Panc1 (cell line): ENCODE measurements at regions not wholly inside any gene's neighbourhood (a gene's known extent, or its start where the extent isn't known, plus 50 kb on each side); places are given as distances from the start of the nearest gene placed in this dataset.

Source experiments
- ATAC-seq: fragments of 200-7000 bp; cut with Tn5 transposase; 2 replicates; pipeline ENCODE4 v1.9.1; 2020; ENCODE audit warnings: mild to moderate bottlenecking, moderate library complexity
- BruUV-seq: library from RNA; stranded (reverse); fragments of 400-500 nt; replicated peaks from 2 replicates; lab custom pipeline; 2021; lab: Mats Ljungman, UMichigan
- CTCF ChIA-PET: fragments of 300-600 bp; sonication (Branson Sonifier 250); formaldehyde crosslinking; loops from one replicate; lab custom pipeline; 2022; ENCODE audit warnings: antibody characterized with exemption; lab: Charles Lee
- POLR2A ChIA-PET: fragments of 300-600 bp; sonication (Branson Sonifier 250); formaldehyde crosslinking; loops from one replicate; lab custom pipeline; 2022; ENCODE audit warnings: antibody characterized with exemption; lab: Charles Lee
- DNase-seq: peaks from one replicate; pipeline ENCODE4 v3.0.0-alpha.2; 2010; ENCODE audit warnings: low read depth, low spot score
- H3K27ac ChIP-seq: 2 replicates; pipeline ENCODE4 v1.5.1; 2011; ENCODE audit warnings: mild to moderate bottlenecking, low read length, inconsistent platforms
- H3K27me3 ChIP-seq: fragments of 200-500 bp; sonication (Bioruptor generic); 2 replicates; pipeline ENCODE4 v1.6.0; 2014; ENCODE audit warnings: low read length, inconsistent platforms; ENCODE audit not compliant: control insufficient read depth, insufficient read depth
- H3K36me3 ChIP-seq: fragments of 200-500 bp; sonication (Bioruptor generic); 2 replicates; pipeline ENCODE4 v1.5.1; 2014; ENCODE audit warnings: inconsistent platforms, mild to moderate bottlenecking, low read length, moderate library complexity; ENCODE audit not compliant: control insufficient read depth, insufficient read depth
- H3K4me1 ChIP-seq: 2 replicates; pipeline ENCODE4 v1.5.1; 2011; ENCODE audit warnings: inconsistent platforms, mild to moderate bottlenecking, low read length, moderate library complexity; ENCODE audit not compliant: control insufficient read depth, insufficient read depth
- H3K4me3 ChIP-seq, 2 experiments: 2 replicates each; pipeline ENCODE4 v1.5.1; 2011 to 2012; ENCODE audit warnings: low read depth in 2 of 2, low read length in 2 of 2, mild to moderate bottlenecking in 2 of 2, inconsistent platforms in 1 of 2, moderate library complexity in 1 of 2
- H3K9me3 ChIP-seq: fragments of 200-500 bp; sonication (Bioruptor generic); 2 replicates; pipeline ENCODE4 v1.5.1; 2014; ENCODE audit warnings: low read depth, mild to moderate bottlenecking, inconsistent platforms, low read length, moderate library complexity; ENCODE audit not compliant: control insufficient read depth, insufficient read depth
- CTCF ChIP-seq: fragments of 450-650 bp; IDR thresholded peaks from 2 replicates; pipeline ENCODE4 v1.5.1; 2017; ENCODE audit warnings: mild to moderate bottlenecking
- POLR2AphosphoS5 ChIP-seq: IDR thresholded peaks from 2 replicates; pipeline ENCODE4 v1.6.1; 2012; ENCODE audit warnings: mild to moderate bottlenecking, low read depth, low read length, moderate library complexity
- REST ChIP-seq, 2 experiments: IDR thresholded peaks; 2 replicates each; pipeline ENCODE4 v1.6.1; 2011 to 2012; ENCODE audit warnings: low read depth in 2 of 2, control low read depth in 1 of 2, low read length in 1 of 2, mild to moderate bottlenecking in 1 of 2, moderate library complexity in 1 of 2; ENCODE audit not compliant: insufficient read depth in 1 of 2
- SIN3A ChIP-seq: IDR thresholded peaks from 2 replicates; pipeline ENCODE4 v1.6.1; 2012; ENCODE audit warnings: low read depth, mild to moderate bottlenecking, low read length, moderate library complexity, borderline replicate concordance; ENCODE audit not compliant: insufficient read depth
- TCF7L2 ChIP-seq: IDR thresholded peaks from 2 replicates; pipeline ENCODE4 v1.6.1; 2011; ENCODE audit warnings: mild to moderate bottlenecking, low read depth, low read length, inconsistent platforms
- in situ Hi-C: cut with HindIII; loops from 2 replicates; pipeline ENCODE4 v1.10.0; 2016; ENCODE audit warnings: low sequenced_read_pairs, low pct_unique_long_range_greater_than_20kb
- intact Hi-C: fragments of 100-400 bp; cut with micrococcal nuclease; formaldehyde crosslinking; loops from one replicate; pipeline ENCODE4 v1.10.0; 2022; ENCODE audit not compliant: unreplicated experiment

- TF ChIP-seq TCF7L2 (no peak), REST (IDR thresholded peaks at IDR 0.05; ENCODE audit: insufficient read depth in 1 of 2, low read depth in 2 of 2, low read length in 1 of 2) (no peak)
- no peak overlapping the region for H3K4me3 ChIP-seq
- H3K27ac ChIP-seq, result no peak overlapping the region
- H3K9me3 ChIP-seq, result 0 out of 2 replicates have a peak, but pooled peaks cover 2% of the 10 kb centered on the region
- intact Hi-C loops (no loop called here), in situ Hi-C loops (no loop called here)
- POLR2A ChIA-PET, result no interaction called here
- CTCF ChIA-PET, result no interaction called here
- ATAC-seq, result no peak
- BruUV-seq, result no TSS peak
- DNase-seq, result no peak
- H3K36me3 ChIP-seq, result no peaks in the 10 kb centered on the region; the same call in 1 of the 2 replicates
- no peaks in the 10 kb centered on the region for H3K4me1 ChIP-seq
- no peaks in the 10 kb centered on the region for H3K27me3 ChIP-seq
Observed at GRCh38 chr1:187185389-187185788, 356.6 kb downstream of the PLA2G4A start.

GRCh38 chr1:187197685-187198084 is 368.9 kb downstream of the PLA2G4A start:
- H3K27ac ChIP-seq, result no peak overlapping the region
- H3K4me1 ChIP-seq, result no peaks in the 10 kb centered on the region
- no peaks in the 10 kb centered on the region for H3K27me3 ChIP-seq
- H3K9me3 ChIP-seq, result no peaks in the 10 kb centered on the region
- intact Hi-C loops (loop anchor here (5.0 kb wide), 1 partner anchor 245 kb away; no protein-coding TSS in a partner anchor), in situ Hi-C loops (no loop called here)
- DNase-seq (no peak), ATAC-seq (no peak)
- ChIA-PET POLR2A (no interaction called here), CTCF (no interaction called here)
- no peaks in the 10 kb centered on the region for H3K36me3 ChIP-seq
- no peak for TF ChIP-seq SIN3A
- TF ChIP-seq CTCF, result no peak
- TF ChIP-seq POLR2AphosphoS5, result no peak
- no peak for TF ChIP-seq TCF7L2
- no peak for TF ChIP-seq REST (IDR thresholded peaks at IDR 0.05; ENCODE audit: insufficient read depth in 1 of 2, low read depth in 2 of 2, low read length in 1 of 2)
- H3K4me3 ChIP-seq, result no peak overlapping the region
- no TSS peak for BruUV-seq
